HG02759 (cell line): ENCODE measurements at regions not wholly inside any gene's neighbourhood (a gene's known extent, or its start where the extent isn't known, plus 50 kb on each side); places are given as distances from the start of the nearest gene placed in this dataset.

ENCODE experiments used
- ATAC-seq: cut with Tn5 transposase; IDR thresholded peaks from one replicate; pipeline ENCODE4 v1.9.1; 2021; ENCODE audit warnings: mild to moderate bottlenecking, moderate library complexity; ENCODE audit not compliant: unreplicated experiment

DNA sequence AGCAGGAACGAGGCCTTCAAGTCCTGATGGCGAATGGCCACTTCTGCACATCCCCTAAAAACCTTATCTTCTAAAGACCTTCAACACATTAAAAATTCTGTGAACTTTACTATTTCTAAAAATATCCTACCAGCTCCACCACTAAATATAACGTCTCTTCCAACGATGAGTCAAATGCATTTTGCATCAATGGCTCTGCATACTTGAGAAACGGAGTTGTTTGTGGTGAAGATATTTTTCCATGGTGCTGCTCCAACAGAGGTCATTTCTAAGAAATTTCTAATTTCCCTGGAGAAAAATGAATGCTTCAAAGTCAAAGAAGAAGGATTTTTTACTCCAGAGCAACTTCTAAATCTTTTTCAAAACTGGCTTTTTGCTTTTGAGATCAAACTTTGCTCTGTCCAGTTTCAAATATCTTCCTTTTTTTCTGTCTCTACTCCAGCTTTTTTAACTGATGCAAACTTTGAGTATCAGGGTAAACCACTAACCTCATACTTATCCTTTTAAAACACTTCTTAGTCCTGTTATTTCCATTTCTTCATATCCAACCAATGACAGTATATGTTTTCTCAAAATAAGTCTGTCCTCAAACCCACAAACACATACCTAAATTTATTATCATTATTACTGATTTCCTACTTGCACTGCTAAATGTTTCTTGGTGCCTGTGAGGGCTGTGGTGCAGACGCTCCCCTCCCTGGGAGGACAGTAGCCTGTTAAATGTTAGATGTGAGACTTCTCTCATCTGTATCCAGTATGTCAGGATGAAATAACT lies 258.1 kb downstream of the KLF6 start:
- ATAC-seq, result no peak

DNA sequence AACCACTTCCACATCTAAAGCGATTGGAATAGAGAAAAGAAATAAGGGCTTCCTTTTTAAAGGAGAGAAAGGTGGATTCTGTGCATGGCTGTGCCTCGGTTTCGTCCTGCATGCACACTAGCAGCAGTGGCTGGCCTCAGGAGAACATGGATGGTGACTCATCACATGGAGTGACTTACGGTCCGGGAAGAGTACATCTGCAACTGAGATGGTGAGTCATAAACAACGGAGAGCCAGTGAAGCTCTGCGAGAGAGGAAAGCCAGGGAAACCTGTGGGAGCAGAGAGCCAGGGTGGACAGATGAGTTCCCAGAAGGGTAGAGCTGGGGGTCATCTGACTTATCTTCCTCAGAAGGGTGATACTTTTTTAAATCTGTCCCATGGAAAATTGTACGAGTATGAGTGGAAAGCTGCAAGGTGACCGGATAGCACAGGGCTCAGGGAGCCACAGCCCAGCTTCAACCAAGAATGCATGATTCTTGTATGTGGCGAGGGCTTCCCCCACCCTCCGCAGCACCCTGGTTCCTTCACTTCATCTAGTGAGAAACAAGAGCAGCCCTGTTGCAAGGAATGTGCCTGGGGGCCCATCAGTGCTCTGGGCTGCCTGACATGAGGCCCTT lies 259.1 kb downstream of the KLF6 start:
- ATAC-seq, result no peak

DNA sequence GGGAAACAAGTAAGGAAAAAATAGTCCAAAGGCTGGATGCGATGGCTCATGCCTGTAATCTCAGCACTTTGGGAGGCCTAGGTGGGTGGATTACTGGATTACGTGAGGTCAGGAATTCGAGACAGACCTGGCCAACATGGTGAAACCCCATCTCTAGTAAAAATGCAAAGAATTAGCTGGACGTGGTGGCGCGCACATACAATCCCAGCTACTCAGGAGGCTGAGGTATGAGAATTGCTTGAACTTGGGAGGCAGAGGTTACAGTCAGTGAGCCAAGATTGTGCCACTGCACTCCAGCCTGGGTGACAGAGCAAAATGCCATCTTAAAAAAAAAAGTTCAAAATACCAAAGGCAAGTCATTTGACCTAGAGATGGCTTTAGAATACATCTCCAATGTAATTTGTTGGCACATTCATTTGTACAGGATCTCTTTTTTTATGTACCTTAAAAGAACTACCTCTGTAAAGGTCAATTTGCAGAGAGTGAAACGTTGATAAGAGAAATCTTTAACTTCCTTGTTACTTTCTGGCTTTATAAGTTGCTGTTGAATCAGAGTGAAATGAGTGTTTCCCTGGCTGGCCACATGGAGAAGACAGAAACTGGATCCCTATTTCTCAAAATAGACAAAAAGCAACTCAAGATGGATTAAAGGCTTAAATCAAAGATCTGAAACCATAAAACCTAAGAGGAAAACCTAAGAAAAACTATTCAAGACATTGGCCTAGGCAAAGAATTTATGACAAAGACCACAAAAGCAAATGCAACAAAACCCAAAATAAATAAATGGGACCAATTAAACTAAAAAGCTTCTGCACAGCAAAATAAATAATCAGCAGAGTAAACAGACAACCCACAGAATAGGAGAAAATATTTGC lies 260.7 kb downstream of the KLF6 start:
- ATAC-seq, result no peak

DNA sequence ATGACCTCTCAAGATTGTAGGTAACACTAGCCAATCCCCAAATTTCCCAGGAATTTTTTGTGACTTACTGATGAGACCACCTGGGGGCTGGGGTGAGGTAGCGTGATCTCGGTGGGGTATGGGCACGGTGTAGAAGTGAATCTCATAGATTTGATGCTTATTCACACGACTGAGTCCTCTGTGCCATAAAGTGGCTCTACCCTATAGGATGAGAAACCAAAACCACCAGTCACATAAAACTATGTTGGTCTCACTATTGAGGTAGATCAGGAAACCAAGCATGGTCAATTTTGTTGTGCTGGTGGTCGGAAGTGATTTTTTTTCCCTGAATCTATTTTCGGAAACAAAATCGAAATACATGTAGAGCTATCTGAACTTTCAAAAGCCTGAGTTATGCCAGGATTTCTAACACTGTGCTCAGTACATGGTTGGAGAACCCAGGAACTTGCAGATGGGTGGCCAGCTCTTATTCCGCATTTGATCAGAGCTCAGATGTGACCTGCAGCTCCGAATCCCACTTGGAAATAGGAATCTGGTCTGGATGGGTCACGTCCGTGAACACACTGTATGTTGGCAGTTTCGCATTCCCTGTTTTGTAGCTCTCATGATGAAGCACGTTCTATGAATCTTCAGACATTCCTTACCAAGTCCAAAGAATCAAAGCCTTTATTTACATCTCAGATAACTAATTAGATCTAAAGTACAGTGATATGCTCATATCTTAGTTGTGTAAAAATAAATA lies 261.5 kb downstream of the KLF6 start:
- ATAC-seq, result no peak

DNA sequence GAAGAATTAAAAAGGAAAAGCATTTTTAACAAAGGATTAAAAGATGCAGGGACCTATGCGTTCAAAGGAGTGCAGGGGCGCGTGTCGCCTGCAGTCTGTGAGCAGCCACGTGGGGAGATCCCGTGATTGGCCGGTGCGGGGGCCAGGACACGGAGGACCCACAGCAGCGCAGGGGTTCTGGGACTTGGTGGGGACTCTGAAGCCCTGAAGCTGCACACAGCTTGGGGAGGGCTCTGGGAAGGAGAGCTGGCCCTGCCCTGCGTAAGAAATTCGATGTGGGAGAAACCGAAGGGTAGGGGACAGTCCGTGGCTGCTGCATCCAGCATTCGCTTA lies 268.1 kb downstream of the KLF6 start:
- no peak for ATAC-seq

DNA sequence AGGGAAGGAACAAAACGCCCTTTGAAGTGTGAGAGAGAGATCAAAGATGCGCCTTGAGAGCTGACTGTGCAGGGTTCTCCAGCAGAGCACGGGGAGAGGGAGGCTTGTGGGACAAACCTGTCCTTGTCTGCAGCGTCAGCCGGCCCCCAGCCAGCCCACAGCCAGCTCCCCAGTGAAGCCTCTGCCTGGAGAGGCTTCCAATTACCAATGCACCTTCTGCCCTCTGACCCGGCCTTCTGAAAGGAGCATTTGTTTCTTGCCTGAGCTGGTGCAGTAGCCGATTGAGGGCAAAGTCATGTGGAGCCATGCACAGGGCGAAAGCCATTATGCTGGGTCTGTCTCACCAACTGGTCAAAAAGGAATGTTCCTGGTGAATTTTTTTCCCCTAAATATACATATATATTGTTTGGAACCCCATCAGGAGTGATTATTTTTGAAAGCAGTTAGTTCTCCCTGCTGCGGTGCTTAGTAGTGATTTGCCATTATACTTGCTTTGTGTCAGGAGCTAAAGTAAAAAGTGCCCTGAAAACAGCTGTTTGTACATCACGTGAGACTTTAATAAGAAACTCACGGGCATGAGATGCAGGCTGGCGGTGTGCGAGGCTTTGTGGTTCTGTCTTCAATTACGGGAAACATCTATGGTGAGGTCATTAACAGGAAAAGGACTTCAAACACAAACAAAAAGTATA lies 268.6 kb downstream of the KLF6 start:
- ATAC-seq, result no peak

DNA sequence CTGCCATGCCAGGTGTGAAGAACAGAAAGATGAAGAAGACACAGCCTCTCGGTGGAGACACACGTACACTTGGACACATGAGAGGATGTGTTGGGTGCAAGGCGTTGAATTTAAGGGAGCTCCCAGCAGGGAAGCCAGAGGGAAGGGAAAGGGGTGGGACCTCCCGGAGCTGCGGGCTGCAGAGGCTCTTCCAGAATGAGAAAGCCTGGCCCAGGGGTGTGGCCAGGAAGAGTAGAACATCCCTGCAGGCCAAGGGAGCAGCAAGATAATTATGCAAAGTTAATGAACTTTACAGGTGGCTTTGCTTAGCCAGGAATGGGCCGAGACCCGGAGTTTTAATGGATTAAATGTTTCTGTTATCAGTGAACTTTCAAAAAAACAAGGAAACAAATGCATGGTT lies 270.3 kb downstream of the KLF6 start:
- no peak for ATAC-seq

DNA sequence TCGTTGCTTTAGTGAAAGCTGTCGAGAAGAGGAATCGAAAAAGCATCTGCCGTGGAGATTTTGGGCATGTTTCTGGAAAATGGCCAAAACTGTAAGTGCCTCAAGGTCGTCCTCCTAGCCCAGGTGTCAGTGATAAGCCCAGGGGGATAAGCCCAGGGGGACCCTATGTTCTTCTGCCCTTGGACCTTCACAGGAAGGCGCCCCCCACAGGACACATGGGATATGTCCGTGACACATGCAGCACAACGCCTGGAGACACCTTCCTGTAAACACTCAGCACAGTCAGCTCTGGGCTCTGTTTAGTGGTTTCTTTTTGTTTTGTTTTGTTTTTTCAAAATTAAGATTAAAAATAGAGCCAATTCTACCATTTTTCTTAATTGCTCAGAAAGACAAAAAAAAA lies 272.7 kb downstream of the KLF6 start:
- no peak for ATAC-seq

DNA sequence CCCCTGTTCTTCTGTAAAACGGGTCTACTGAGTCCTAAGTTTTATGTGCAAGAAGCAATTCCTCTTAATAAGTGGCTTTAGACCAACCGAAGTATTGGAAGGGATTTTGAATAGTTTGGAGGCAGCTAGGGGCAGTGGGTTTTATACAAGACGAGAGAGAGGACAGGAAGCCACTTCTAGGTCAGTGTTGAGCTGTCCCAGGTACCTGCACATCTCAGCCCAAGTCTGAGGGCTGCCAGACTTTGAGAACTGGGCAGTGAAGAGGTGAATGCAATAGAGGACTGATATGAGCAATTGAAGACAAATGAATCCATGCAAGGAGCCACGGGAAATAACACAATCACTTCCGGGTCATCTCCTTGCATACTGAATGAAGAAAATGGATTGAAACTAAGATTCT lies 273.5 kb downstream of the KLF6 start:
- ATAC-seq, result no peak

DNA sequence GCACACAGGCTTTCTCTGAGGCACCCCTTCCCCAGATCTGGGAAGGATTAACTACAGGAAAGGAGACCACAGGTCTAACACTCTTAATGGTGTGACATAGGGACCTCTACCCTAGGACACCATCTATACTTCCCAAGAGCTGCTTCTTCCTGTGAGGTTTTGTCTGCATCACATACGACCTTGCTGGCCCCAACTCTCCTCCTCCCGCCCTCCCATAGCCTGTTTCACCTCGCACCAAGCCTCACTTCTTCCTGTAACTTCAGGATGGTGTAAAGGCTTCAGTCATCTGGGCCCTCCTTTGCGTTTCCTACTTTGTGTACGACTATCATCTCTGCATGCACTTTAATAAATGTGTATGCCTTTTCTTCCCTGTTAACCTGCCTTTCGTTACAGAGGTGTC lies 274.3 kb downstream of the KLF6 start:
- ATAC-seq, result no peak

DNA sequence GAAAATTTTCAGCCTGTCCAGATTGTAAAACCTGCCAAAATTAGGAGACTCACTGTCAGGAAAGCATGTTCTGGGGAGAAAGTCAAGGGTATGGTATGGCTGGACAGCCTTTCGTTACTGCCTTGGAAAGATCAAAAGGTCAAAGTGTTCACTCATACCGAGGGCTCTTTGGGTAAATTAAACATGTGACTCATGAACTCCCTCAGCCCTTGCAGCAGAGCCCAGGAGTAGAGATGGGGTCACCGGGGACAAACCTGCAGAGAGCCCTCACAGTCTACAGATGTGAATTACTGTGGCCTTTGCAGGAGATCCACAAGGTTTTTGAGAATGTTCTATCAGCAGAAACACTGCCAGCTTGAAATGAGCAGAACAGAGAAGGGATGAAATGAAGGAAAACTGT lies 275.7 kb downstream of the KLF6 start:
- no peak for ATAC-seq

DNA sequence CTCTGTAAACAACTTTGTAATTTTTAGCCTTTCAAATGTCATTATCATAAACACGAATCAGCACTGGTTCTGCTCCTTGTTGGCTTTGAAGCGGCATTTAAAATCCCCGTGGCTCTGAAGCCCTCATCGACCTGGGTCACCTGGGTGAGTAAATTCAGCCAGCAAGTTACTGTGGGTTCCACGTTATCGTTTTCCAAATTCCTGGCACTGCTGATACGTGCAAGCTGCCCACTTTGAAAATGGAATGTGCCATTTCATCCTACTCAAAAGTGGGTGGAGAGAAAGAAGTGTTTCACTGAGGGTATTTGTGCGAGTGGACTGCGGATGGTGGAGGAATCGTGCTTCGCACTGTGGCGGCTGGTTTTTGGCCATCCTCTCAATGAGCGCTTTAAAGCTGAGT lies 281.7 kb downstream of the KLF6 start:
- no peak for ATAC-seq

DNA sequence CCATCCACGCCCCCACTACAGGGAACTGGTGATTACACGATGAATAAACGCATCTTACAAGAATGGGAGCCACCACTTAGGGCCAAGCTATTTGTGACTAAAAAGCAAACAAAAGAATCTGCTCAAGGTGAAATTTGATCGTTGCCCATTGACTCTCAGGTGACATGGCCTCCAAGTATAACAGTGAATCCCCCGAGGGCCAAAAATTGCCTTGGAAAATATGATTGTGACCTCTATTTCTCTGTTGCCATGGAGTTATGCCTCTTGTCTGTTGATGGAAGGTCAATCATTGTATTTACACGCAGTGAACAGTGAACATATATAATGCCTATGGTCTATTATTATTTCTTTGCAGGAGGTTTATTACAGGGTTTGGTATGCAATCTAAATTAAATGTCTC lies 282.3 kb downstream of the KLF6 start:
- no peak for ATAC-seq

DNA sequence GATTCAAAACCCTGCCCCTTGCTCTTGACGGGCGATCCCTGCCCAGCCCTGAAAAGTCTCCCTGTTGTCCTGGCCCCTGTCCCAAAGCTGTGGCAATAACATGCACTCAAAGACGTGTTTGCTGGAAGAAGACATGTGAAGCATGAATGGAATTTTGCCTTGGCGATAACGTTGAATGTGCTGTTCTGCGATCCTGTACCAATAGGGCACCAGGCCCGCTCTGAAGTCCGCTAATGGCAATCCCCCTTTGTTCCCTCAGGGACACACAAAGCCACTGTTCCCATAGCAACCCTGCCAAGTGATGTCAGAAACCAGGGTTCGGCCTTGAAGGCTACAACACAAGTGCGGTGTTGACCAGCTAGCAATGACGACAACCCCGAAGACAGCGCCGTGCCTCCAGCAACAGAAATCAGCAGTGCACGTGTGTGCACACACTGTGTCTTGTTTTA lies 284.6 kb downstream of the KLF6 start:
- ATAC-seq, result no peak

DNA sequence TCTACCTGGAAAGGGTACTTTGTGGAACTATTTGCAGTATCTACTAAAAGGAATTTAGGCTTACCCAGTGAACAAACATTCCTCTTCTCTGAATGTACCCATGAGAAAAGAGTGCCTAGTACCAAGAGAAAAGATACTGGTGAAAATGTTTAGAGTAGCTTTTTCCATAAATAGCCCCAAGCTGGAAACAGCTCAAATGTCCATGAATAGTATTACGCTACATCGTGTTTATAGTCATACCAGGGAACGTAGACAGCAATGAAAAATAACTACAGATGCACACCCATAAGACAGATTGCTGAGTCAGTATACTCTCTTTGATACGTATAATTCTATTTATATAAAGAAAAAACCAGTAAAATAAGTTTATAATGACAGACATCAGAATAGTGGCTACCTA lies 285.9 kb downstream of the KLF6 start:
- ATAC-seq, result no peak

DNA sequence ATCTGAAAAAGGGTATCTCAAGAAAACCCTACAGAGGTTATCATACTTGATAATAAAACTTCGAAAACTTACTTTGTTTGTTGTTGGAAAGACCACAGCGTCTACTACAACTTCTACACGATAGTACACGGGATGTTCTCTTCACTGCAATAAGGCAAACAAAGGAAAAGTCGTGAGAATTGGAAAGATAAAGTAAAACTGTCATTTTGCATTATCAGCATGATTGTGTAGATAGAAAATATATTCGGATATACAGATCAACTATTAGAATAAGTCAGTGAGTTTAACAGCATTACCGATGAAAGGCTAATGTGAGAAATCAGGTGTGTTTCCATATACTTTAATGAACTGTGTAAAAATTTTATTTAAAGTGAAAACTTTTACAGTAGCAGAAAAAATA lies 287.4 kb downstream of the KLF6 start:
- no peak for ATAC-seq

DNA sequence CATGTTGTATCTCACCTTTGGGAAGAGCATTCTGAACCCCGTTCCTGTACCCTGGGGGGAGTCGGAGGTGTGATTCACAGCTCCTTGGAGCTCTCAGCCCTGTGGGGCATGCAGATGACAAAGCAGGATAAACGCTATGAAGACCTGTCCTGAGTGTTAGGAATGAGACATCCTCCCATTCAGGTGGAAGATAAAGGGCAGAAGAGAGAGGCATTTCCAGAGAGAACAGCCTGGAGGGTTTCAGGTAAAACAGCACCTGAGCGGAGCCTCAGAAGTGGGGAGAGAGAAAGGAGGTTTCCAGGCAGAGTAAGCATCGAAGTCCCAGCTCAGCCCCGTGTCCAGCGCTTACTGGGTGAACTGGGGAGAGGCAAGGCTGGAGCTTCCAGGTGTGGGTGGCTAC lies 288.9 kb downstream of the KLF6 start:
- ATAC-seq, result no peak

DNA sequence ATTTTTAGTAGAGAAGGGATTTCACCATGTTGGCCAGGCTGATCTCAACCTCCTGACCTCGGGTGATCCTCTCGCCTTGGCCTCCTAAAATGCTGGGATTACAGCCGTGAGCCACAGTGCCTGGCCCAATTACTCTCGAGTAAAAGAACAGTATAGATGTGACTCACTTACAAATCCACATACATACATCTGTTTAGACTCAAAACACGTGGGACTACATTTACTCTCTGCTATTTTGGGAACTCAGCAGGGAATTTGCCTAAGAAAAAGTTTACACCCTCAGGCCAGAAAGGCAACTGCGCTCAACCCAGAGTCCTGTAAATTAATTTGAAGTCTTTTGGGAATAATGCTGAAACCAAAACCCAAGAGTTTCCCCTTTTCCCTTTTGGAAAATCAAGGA lies 289.7 kb downstream of the KLF6 start:
- ATAC-seq, result no peak

DNA sequence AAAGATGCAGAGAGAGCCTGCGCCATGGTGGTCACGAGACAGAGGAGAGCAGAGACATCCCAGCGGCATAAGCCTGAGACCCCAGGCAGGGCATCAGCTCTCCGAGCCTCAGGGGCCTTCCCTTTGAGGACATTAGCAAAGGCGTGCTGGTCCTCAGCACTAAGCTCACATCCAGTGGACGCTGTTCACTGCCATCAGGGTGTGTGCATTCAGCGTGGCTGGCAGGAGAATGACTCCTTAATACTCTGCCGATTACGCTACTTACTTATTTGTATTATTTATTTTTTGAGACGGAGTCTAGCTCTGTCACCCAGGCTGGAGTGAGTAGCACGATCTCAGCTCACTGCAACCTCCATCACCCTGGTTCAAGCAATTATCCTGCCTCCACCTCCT lies 290.2 kb downstream of the KLF6 start:
- no peak for ATAC-seq

DNA sequence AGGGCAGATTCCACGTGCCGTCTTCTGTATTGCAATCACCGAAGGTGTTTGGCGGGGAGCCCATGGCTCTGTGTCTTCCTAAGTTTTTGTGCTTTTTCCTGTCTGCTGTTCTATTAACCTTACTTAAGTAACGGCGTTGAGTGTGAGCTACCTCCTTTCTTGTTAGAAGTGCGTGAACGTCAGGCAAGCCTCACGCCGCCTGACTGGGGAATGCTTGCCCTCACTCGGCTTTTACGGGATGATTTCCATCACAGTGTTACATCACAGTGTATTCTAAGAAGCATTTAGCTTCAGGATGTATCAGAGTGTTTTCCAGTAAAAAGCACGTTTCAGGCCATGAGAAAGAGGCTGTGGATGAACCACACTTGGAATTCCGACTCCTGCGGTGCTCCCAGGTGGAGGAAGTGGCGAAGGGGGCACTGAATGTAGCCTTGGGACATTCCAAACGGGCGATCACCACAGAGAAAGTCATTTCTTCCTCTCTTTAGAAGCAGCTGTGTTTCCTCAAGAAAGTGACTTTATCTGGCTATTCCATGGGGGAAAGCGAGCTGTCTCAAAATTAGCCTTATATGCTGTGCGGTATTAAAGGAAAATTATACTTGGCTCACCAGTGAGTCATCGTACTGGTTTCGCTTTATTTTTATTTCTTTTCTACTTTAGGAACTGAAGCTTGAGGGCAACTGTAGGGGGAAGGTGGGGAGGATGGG lies 290.7 kb downstream of the KLF6 start:
- no peak for ATAC-seq
